Progenitor cell of endocrine pancreas (in vitro differentiated cells): ENCODE measurements at regions not wholly inside any gene's neighbourhood (a gene's known extent, or its start where the extent isn't known, plus 50 kb on each side); places are given as distances from the start of the nearest gene placed in this dataset.

Source experiments
- DNase-seq: peaks from one replicate; pipeline ENCODE4 v3.0.0; 2021; ENCODE audit warnings: low spot score; ENCODE audit not compliant: unreplicated experiment
- H3K27ac Mint-ChIP-seq: 2 replicates; pipeline ENCODE4 v1.8.0; 2021; ENCODE audit warnings: mild to moderate bottlenecking, moderate library complexity, mixed read lengths
- H3K27me3 Mint-ChIP-seq: 2 replicates; pipeline ENCODE4 v1.8.0; 2021; ENCODE audit warnings: mixed read lengths
- H3K36me3 Mint-ChIP-seq: 2 replicates; pipeline ENCODE4 v1.8.0; 2022; ENCODE audit warnings: mixed read lengths; ENCODE audit not compliant: insufficient read depth
- H3K4me1 Mint-ChIP-seq: 2 replicates; pipeline ENCODE4 v1.8.0; 2021; ENCODE audit warnings: low read depth, mixed read lengths
- H3K4me3 Mint-ChIP-seq: 2 replicates; pipeline ENCODE4 v1.8.0; 2021; ENCODE audit warnings: low read depth, mild to moderate bottlenecking, moderate library complexity, mixed read lengths
- H3K9me3 Mint-ChIP-seq: 2 replicates; pipeline ENCODE4 v1.8.0; 2021; ENCODE audit warnings: low read depth, mixed read lengths
- CTCF ChIP-seq: fragments of 200-600 bp; sonication (generic); IDR thresholded peaks from one replicate; pipeline ENCODE4 v1.5.0; 2021; ENCODE audit warnings: antibody characterized with exemption, mild to moderate bottlenecking; ENCODE audit not compliant: unreplicated experiment

DNA sequence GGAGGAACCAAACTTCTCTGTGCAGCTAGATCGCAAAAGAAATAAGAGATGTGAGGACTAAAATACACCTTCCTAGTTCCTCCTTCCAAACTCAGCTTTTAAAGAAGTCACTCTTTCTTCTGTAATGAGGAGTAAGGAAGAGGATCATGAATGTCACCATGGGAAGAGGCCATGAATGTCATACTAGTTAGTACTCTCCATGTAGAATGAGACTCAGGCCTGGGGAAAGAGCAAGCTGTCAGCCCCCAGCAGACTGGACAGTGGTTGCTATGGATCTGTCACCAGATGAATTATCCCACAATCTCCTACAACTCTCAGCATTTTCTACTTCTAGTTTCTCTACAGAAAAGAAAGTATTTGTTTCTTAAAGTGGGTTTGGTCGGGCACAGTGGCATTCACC lies 57.1 kb upstream of the PRDM8 start:
- no peak for TF ChIP-seq CTCF
- DNase-seq = no peak
- H3K4me1 Mint-ChIP-seq = peaks cover 9% of the 10 kb centered on the region
- H3K27me3 Mint-ChIP-seq = peaks cover 3% of the 10 kb centered on the region
- H3K36me3 Mint-ChIP-seq = no peaks in the 10 kb centered on the region
- H3K27ac Mint-ChIP-seq = no peak overlapping the region
- H3K9me3 Mint-ChIP-seq = peaks cover 2% of the 10 kb centered on the region
- H3K4me3 Mint-ChIP-seq = no peak overlapping the region

DNA sequence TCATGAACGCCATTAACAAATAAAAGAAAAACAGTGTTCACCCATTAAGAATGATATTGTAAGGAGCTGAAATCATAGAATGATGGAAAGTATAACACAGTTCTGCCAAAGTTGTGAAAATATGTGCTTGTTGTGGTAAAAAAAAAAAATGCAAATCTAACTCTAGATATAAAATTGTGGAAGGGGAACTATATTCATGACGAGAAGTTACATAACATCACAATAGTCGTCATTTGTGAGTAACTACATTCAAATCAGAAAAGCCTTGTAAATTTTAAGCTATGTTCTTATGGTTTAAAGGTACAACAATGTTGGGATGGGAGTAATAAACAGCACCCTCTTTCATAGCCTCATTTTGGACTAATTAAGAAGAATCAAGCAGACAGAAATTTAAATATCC lies 57.6 kb upstream of the PRDM8 start:
- Mint-ChIP-seq H3K4me3 (no peak overlapping the region), H3K9me3 (peaks cover 2% of the 10 kb centered on the region), H3K27ac (no peak overlapping the region), H3K27me3 (no peaks in the 10 kb centered on the region), H3K36me3 (no peaks in the 10 kb centered on the region), H3K4me1 (peaks cover 14% of the 10 kb centered on the region)
- TF ChIP-seq CTCF = no peak
- DNase-seq = no peak

DNA sequence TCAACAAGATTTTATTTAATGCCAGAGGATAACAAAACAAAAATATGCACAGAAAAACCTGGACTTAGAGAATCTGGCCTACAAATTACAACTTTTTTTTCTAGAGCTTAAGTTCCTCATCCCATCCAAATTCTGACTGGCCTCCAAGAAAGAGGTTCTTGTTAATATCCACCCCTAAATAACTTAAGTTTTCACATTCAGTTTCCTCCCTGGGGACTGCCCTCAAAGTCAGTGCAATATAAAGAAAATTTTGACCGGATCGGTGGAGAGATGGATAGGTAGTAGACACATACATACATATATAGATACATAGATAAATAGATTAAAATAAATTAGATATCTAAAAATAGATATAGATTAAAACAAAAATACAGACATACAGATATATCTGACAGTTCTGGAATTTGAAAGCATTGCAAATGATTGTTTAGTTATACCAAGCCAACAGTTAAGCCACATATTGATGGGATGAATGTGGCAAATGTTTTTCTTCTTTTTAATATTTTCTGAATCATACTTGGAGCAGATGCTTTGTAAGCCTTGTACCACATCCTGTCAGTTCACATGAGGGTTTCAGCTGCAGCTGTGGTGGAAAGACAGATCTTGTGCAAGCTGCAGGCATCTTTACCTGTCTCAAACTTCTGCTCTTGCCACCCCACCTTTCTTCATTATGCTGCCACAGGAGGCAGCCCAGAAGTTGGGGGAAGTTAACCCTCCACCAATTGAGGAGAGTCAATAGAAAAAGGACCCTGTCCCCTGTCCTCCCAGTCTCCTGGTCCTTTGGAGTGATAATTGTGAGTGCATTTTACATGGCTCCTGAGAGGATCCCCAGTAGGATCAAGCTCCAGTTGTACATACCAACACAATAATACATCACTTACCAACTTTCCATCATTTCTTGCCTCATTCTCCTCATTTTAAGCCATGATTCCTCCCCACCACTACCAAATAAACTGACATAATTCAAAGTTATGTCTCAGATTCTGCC lies 58.5 kb upstream of the PRDM8 start:
- Mint-ChIP-seq H3K9me3 (peaks cover 2% of the 10 kb centered on the region), H3K27ac (no peak overlapping the region), H3K4me1 (peaks cover 18% of the 10 kb centered on the region), H3K4me3 (no peak overlapping the region), H3K27me3 (no peaks in the 10 kb centered on the region), H3K36me3 (no peaks in the 10 kb centered on the region)
- DNase-seq = no peak
- no peak for TF ChIP-seq CTCF

DNA sequence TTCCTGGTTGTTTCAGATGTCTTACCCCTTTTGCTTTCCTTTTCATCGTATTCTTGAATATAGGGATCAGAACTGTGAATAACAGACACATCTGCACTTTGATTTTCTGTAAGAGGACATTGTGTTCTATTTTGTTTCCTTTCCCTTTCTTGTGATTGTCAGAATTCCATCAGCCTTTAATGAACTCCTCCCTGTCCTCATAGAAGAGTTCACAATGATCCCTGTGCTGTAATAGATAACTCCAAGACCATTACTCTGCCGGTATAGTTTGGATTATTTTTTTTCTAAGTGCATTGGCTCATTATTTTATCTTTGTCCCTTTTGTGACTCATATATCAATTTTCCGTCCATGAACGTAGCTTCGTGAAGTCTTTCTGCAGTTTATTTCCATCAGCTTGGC lies 59.7 kb upstream of the PRDM8 start:
- Mint-ChIP-seq H3K27me3 (no peaks in the 10 kb centered on the region), H3K36me3 (no peaks in the 10 kb centered on the region)

DNA sequence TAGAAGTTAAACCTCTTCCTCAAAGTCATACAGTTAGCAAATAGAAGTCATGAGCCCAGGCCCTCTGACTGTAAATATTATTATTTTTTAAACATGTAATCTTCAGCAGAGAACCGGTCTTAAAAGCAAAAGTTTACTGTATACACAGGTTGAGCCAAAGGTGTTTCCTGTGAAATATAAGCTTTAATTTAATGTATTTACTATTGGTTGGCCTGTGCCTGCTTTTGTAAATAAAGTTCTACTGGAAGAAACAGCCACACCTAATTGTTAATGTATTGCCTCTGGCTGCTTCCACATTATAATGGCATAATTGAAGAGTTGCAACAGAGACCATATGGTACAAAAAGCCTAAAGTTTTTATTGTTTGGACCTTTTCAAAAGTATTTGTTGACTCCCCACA lies 61.0 kb upstream of the PRDM8 start:
- Mint-ChIP-seq H3K27ac (no peak overlapping the region), H3K27me3 (peaks cover 6% of the 10 kb centered on the region), H3K4me1 (peaks cover 18% of the 10 kb centered on the region), H3K9me3 (peaks cover 2% of the 10 kb centered on the region), H3K4me3 (no peak overlapping the region), H3K36me3 (no peaks in the 10 kb centered on the region)
- no peak for TF ChIP-seq CTCF
- no peak for DNase-seq

More for the DNA sequence above, 59.7 kb upstream of the PRDM8 start:
- peaks cover 18% of the 10 kb centered on the region for H3K4me1 Mint-ChIP-seq
- H3K9me3 Mint-ChIP-seq = peaks cover 2% of the 10 kb centered on the region
- no peak overlapping the region for H3K27ac Mint-ChIP-seq
- no peak for DNase-seq
- TF ChIP-seq CTCF = no peak
- H3K4me3 Mint-ChIP-seq = no peak overlapping the region
